NB4 (cell line): ENCODE measurements at regions not wholly inside any gene's neighbourhood (a gene's known extent, or its start where the extent isn't known, plus 50 kb on each side); places are given as distances from the start of the nearest gene placed in this dataset.

Experiments used
- MAX ChIP-seq: IDR thresholded peaks from 2 replicates; pipeline ENCODE4 v1.6.1; 2011; ENCODE audit warnings: low read depth, low read length
- POLR2A ChIP-seq: IDR thresholded peaks from 2 replicates; pipeline ENCODE4 v1.6.1; 2011; ENCODE audit warnings: mild to moderate bottlenecking; ENCODE audit not compliant: insufficient read length; ENCODE audit errors: extremely low read depth
- TF ChIP-seq, protein P1 (sequence below): IDR thresholded peaks from one replicate; pipeline ENCODE4 v1.5.1; 2012; ENCODE audit warnings: low read depth, low read length

DNA sequence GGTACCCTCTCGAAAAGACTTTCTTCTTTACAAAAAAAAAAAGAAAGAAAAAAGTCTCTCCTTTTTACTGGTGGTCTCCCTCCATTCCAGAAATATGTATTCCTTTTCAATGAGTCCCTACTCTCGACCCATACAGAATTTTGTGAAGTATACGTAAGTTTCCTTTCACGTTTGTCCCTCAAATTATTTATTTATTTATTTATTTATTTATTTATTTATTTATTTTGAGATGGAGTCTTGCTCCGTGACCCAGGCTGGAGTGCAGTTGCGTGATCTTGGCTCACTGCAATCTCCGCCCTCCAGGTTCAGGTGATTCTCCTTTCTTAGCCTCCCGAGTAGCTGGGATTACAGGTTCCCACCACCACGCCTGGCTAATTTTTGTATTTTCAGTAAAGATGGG, 429.2 kb upstream of the AR start:
- TF ChIP-seq, protein P1, sequence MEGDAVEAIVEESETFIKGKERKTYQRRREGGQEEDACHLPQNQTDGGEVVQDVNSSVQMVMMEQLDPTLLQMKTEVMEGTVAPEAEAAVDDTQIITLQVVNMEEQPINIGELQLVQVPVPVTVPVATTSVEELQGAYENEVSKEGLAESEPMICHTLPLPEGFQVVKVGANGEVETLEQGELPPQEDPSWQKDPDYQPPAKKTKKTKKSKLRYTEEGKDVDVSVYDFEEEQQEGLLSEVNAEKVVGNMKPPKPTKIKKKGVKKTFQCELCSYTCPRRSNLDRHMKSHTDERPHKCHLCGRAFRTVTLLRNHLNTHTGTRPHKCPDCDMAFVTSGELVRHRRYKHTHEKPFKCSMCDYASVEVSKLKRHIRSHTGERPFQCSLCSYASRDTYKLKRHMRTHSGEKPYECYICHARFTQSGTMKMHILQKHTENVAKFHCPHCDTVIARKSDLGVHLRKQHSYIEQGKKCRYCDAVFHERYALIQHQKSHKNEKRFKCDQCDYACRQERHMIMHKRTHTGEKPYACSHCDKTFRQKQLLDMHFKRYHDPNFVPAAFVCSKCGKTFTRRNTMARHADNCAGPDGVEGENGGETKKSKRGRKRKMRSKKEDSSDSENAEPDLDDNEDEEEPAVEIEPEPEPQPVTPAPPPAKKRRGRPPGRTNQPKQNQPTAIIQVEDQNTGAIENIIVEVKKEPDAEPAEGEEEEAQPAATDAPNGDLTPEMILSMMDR: no peak
- no peak for TF ChIP-seq POLR2A
- TF ChIP-seq MAX: no peak
